Activated T-cell treated with anti-CD3 and anti-CD28 coated beads, Interleukin-2, amount 50 U/mL, for 4 hours (primary cell): ENCODE measurements at regions not wholly inside any gene's neighbourhood (a gene's known extent, or its start where the extent isn't known, plus 50 kb on each side); places are given as distances from the start of the nearest gene placed in this dataset.
"Not testable (repeated sequence)": the region's sequence is repeated elsewhere in the genome, so short reads cannot be mapped to it uniquely, and the experiment has no call there.

Experiments used
- ATAC-seq, 2 donors: fragments of 200-7000 bp; cut with Tn5 transposase; one replicate each; pipeline ENCODE4 v1.10.0; 2021
- DNase-seq: peaks from one replicate; pipeline ENCODE4 v3.0.0-alpha.2; 2020
- H3K27me3 Mint-ChIP-seq: one replicate; pipeline ENCODE4 v1.8.0; 2021; ENCODE audit warnings: low read depth, mixed read lengths
- H3K36me3 Mint-ChIP-seq: one replicate; pipeline ENCODE4 v1.8.0; 2022; ENCODE audit warnings: mixed read lengths; ENCODE audit not compliant: insufficient read depth
- H3K4me1 Mint-ChIP-seq: one replicate; pipeline ENCODE4 v1.8.0; 2021; ENCODE audit warnings: low read depth, mixed read lengths
- H3K4me3 Mint-ChIP-seq: one replicate; pipeline ENCODE4 v1.8.0; 2021; ENCODE audit warnings: mild to moderate bottlenecking, moderate library complexity, mixed read lengths
- H3K9me3 Mint-ChIP-seq: one replicate; pipeline ENCODE4 v1.8.0; 2021; ENCODE audit warnings: mixed read lengths

DNA sequence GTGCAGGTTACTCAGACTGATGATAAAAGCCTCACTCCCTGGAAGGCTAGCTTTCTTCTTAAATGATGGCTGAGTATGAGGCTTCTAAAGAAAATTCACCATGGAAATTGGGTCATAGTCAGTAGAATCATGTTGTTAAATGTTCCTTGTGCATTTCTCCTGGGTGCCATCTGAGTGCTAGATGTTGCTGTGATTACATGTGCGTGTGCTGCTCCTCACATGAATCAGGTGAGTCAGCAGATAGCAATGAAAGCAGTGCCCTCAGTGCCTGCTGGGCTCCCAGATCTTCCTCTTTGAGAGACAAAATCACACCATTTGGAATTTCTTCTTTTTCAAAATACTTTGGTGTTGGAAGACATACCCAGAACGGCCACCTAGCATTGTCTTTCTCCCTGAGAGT, 331.7 kb downstream of the XPNPEP1 start:
- Mint-ChIP-seq H3K4me1 (no peaks in the 10 kb centered on the region), H3K27me3 (peaks cover 2% of the 10 kb centered on the region), H3K4me3 (no peak overlapping the region), H3K9me3 (peaks cover 5% of the 10 kb centered on the region), H3K36me3 (no peaks in the 10 kb centered on the region)
- no peak for ATAC-seq
- DNase-seq: no peak

DNA sequence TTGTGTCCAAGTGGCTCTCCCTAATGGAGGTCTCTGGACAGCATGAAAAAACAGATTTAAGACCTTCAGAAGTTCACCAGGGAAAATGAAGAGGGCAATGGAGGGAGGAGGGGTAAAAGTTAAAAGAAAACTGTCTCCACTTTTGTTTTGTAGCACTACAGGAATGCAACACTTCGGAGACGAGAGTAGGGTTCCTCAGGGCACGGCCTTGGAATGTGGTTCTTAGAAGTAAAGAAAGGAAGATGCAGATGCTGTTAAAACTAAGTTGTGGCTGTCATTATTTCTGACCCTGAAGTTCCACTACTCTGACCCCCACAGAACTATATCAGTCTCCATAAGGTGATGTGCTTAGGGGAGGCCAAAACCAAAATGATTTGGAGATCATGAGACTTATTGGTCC, 335.1 kb downstream of the XPNPEP1 start:
- Mint-ChIP-seq H3K36me3 (no peaks in the 10 kb centered on the region), H3K4me3 (no peak overlapping the region), H3K4me1 (no peaks in the 10 kb centered on the region), H3K9me3 (peaks cover 5% of the 10 kb centered on the region), H3K27me3 (peaks cover 2% of the 10 kb centered on the region)
- ATAC-seq (no peak), DNase-seq (no peak)

DNA sequence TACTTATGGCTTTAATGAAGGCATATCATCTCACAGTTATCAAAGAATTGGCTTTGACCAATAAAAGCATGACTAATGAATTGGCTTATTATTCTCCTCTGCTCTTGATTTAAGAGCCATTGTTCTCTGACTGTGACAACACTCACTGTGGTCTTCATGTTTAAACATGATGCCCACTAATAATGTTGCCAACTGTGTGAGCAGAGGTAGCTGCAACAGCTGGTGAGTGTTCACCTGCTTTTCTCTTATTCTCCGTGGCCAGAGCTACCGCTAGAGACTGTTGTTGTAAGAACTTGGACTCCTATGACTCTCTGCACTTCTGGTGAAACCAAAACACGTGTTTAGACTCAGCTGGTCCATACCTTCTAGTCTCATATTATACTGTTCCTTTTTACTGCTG, 335.9 kb downstream of the XPNPEP1 start:
- Mint-ChIP-seq H3K9me3 (peaks cover 5% of the 10 kb centered on the region), H3K4me3 (no peak overlapping the region)

DNA sequence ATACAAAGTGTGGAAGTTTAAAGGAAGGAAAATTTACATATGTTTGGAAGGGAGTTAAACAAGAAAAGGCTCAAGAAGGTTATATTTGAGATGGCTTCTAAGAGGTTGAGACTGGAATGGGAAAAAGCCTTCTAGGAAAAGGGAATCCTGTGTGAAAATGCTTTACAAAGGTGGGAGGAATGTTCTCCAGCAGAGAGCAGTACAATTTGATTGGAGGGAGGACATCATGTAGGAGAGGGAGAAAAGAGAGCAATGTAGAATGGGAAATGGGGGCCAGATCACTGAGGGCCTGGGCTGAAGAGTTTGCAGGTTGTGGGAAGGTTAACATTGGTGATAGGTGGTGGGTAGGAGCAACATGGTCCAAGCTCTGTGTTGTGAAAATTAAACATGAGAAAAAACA, 366.9 kb downstream of the XPNPEP1 start:
- no peaks in the 10 kb centered on the region for H3K4me1 Mint-ChIP-seq
- no peaks in the 10 kb centered on the region for H3K36me3 Mint-ChIP-seq
- H3K4me3 Mint-ChIP-seq: no peak overlapping the region
- no peaks in the 10 kb centered on the region for H3K27me3 Mint-ChIP-seq
- DNase-seq (no peak), ATAC-seq (no peak)
- peaks cover 6% of the 10 kb centered on the region for H3K9me3 Mint-ChIP-seq

More for the DNA sequence above, 335.9 kb downstream of the XPNPEP1 start:
- no peak for ATAC-seq
- Mint-ChIP-seq H3K27me3 (no peaks in the 10 kb centered on the region), H3K36me3 (no peaks in the 10 kb centered on the region), H3K4me1 (no peaks in the 10 kb centered on the region)
- DNase-seq: no peak

DNA sequence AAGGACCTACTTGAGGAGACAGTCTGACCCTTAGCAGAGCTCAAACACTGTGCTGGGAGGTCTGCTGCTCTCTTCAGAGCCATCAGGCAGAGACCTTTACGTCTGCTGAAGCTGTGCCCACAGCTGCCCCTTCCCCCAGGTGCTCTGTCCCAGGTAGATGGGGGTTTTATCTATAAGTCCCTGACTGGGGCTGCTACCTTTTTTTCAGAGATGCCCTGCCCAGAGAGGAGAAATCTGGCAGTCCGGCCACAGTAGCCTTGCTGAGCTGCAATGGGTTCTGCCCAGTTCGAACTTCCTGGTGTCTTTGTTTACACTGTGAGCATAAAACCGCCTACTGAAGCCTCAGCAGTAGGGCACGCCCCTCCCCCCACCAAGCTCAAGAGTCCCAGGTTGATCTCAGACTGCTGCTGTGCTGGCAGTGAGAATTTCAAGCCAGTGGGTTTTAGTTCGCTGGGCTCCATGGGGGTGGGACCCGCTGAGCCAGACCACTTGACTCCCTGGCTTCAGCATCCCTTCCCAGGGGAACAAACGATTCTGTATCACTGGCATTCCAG, 381.2 kb downstream of the XPNPEP1 start:
- DNase-seq, H3K9me3 Mint-ChIP-seq, H3K27me3 Mint-ChIP-seq, H3K36me3 Mint-ChIP-seq, H3K4me1 Mint-ChIP-seq, H3K4me3 Mint-ChIP-seq, ATAC-seq: not testable (repeated sequence)

DNA sequence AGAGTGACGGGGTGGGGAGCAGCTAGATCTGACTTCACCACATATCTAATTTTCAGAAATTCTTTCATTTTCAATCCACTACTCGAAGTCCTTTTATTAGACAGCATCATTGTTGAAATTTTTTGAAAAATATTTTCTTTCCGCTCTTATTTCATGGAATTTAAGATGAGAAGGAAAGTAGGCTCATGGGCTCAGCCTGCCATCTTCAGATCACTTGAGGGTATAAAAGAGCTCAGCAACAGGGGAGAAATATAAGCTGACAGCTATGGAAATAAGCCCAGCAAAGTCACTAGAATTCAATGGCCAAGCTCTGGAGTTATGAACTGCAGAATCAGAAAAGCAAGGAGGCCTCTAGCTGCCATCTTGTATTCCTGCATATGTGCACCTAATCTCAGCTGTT, 389.1 kb downstream of the XPNPEP1 start:
- Mint-ChIP-seq H3K36me3 (no peaks in the 10 kb centered on the region), H3K27me3 (no peaks in the 10 kb centered on the region), H3K4me1 (no peaks in the 10 kb centered on the region), H3K9me3 (peaks cover 12% of the 10 kb centered on the region), H3K4me3 (no peak overlapping the region)
- ATAC-seq (no peak), DNase-seq (no peak)

DNA sequence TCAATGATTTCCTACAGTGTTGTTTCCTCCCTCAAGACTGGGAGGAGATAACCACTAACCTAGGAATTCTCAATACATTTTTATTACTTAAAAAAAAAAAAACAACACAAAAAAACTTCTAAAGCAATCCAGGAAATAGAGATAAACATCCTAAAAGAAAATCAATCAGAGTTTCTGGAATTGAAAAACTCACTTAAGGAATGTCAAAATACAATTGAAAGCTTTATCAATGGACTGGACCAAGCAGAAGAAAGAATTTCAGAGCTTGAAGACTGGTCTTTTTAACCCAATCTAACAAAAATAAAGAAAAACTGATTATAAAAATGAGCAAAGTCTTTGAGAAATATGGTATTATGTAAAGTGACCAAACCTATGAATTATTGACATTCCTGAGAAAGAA, 394.1 kb downstream of the XPNPEP1 start:
- H3K4me1 Mint-ChIP-seq: no peaks in the 10 kb centered on the region

DNA sequence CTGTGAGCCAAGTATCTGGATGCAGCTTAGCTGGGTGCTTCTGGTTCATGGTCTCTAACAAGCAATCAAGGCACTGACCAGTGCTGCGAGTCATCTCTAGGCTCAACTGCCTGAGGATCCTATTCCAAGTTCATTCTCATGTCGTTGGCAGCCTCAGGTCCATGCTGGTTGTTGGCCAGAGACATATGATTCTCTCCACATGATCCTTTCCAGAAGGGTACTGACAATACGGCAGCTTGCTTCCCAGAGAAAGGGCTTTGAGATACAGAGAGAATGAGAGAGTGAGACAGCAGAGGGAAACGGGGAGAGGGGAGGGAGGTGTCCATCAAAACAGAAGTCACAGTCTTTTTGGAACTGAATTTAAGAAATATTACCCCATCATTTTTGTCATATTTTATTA, 405.6 kb downstream of the XPNPEP1 start:
- Mint-ChIP-seq H3K36me3 (no peaks in the 10 kb centered on the region), H3K27me3 (no peaks in the 10 kb centered on the region), H3K4me1 (no peaks in the 10 kb centered on the region), H3K4me3 (no peak overlapping the region), H3K9me3 (peaks cover 4% of the 10 kb centered on the region)
- DNase-seq (no peak), ATAC-seq (no peak)

More for the DNA sequence above, 394.1 kb downstream of the XPNPEP1 start:
- Mint-ChIP-seq H3K9me3 (peaks cover 17% of the 10 kb centered on the region), H3K27me3 (no peaks in the 10 kb centered on the region), H3K4me3 (no peak overlapping the region), H3K36me3 (no peaks in the 10 kb centered on the region)
- ATAC-seq: no peak
- DNase-seq: no peak

DNA sequence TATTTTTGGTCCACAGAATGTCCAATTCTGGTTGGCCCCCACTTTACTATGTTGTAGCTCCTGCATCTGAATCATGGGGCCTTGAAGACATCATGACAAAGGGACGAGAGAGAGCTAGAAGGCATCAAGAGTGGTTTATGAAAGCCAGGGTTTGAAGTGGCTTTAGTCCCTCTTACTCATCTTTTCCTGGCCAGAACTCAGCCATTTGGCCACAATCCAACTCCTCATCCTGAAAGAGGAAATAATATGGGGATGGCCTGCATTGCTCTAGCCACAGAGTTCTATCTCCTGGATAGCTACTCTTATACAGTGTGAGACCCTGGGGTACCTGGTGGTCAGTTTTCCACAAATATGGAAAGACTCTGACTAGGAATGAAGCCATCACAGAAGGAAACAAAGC, 418.9 kb downstream of the XPNPEP1 start:
- Mint-ChIP-seq H3K4me1 (no peaks in the 10 kb centered on the region), H3K36me3 (no peaks in the 10 kb centered on the region), H3K4me3 (no peak overlapping the region), H3K9me3 (peaks cover 3% of the 10 kb centered on the region), H3K27me3 (no peaks in the 10 kb centered on the region)
- DNase-seq (no peak), ATAC-seq (no peak)

DNA sequence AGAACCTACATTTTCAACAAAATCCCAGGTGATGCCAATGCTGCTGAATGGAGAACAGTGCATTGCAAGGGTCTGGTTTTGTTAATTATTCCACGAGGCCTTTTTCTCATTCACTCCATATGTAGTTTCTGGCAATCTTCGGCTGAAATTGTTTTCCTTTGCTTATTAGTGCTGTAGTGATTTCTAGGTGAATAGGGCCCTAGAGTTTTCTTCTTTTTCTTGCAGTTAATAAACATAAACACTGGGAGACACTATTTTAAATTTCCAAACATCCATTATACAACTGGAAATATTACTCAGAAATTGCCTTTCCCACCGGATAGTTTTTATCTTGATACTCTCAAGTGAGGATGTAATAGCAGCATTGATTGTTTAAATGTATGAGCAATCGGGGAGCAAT, 435.6 kb downstream of the XPNPEP1 start:
- ATAC-seq (no peak), DNase-seq (no peak)
- no peaks in the 10 kb centered on the region for H3K36me3 Mint-ChIP-seq
- H3K9me3 Mint-ChIP-seq: peaks cover 3% of the 10 kb centered on the region
- no peaks in the 10 kb centered on the region for H3K27me3 Mint-ChIP-seq
- no peak overlapping the region for H3K4me3 Mint-ChIP-seq
- no peaks in the 10 kb centered on the region for H3K4me1 Mint-ChIP-seq

DNA sequence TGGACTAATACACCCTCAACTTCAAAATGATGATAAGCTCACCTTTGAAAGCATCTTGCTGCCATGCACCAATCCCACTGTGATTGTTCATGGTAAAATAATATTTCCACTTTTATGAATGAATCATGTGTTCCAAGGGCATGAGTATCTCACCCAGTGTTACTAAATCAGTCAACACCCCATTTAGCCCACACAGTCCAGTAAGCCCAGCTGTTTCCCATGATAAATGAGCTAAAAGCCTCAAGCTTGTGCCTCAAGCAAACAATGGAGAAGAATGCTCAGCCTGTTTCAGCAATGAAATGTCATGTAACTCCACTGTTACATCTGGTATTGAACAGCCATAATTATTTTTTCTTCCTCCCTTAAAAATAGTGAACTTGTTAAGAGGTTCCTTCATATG, 442.5 kb downstream of the XPNPEP1 start:
- Mint-ChIP-seq H3K9me3 (peaks cover 3% of the 10 kb centered on the region), H3K27me3 (no peaks in the 10 kb centered on the region), H3K36me3 (no peaks in the 10 kb centered on the region), H3K4me3 (no peak overlapping the region), H3K4me1 (no peaks in the 10 kb centered on the region)
- ATAC-seq (no peak), DNase-seq (no peak)

DNA sequence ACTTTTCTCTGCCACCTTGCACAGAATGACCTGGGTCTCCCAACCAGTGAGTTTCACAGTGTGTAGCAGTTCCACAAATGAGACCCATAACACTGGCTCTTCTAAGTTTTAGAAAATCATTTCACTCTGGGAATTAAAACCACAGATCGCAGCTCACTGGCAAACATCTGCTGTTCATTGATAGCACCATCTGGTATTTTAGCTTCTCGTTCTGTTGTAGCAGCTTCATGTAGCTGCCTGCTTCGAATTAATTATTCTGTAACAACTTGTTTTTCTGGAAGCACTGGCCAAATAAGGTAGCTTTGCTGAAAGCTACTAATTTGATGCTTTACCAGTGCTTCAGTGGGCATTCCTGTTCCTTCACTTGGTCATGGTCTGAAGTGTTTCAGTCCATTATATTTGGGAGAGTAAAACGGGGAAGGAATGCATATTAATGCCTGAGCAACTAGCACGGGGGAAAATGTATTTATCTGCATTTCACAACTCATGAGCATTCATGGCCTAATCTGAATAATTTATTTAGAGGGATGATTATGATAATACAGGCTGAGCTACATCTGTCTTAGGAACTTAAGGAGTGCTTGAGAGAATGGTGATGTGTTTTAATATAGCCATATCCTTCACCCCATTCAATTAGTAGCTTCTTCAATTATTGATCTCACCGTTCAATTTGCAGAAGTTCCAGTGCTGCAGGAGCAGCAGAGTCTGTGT, 447.4 kb downstream of the XPNPEP1 start:
- no peaks in the 10 kb centered on the region for H3K36me3 Mint-ChIP-seq
- ATAC-seq: no peak
- H3K9me3 Mint-ChIP-seq: no peaks in the 10 kb centered on the region
- no peak overlapping the region for H3K4me3 Mint-ChIP-seq
- H3K27me3 Mint-ChIP-seq: no peaks in the 10 kb centered on the region
- no peaks in the 10 kb centered on the region for H3K4me1 Mint-ChIP-seq
- DNase-seq: no peak

DNA sequence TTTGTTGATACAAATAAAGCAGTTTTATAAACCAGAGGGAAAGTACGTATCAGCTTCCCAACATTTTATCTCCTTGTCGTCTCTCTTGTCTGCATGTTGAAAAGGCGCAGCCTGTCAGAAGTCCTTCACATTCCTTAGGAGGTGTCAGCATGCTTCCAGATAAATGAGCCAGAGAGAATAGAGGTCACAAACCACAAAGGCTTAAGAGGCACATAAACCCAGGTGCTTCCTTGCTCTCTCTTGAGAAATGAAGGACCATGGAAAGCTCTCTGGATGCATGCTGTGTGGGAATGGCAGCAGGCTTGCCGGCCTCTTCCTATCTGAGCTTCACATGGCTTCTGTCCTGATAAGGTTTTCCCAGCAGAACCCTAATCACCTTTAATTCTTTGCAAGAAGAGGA, 448.5 kb downstream of the XPNPEP1 start:
- H3K27me3 Mint-ChIP-seq: no peaks in the 10 kb centered on the region
- H3K4me1 Mint-ChIP-seq: no peaks in the 10 kb centered on the region
- H3K36me3 Mint-ChIP-seq: no peaks in the 10 kb centered on the region
- ATAC-seq: no peak
- no peak overlapping the region for H3K4me3 Mint-ChIP-seq
- DNase-seq: no peak
- no peaks in the 10 kb centered on the region for H3K9me3 Mint-ChIP-seq

DNA sequence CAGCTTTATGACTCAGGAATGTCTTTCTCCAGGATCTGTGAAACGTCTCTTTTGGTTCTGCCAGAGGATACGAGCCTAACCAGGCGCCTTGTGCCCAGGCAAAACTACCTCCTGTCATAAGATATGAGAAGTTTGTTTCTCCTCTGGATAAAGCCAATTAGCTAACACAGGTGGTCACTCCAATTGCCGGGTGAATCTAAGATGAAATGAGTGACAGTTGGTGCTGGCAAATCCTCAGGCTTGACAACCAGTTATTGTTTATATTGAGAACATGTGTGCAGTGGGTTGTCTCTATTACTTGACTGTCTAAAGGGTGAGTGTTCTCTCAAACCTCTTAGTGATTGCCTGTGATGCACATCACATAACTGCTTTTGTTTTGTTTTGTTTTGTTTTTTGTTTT, 449.1 kb downstream of the XPNPEP1 start:
- Mint-ChIP-seq H3K27me3 (no peaks in the 10 kb centered on the region), H3K9me3 (no peaks in the 10 kb centered on the region), H3K4me1 (no peaks in the 10 kb centered on the region), H3K4me3 (no peak overlapping the region), H3K36me3 (no peaks in the 10 kb centered on the region)
- no peak for DNase-seq
- no peak for ATAC-seq

DNA sequence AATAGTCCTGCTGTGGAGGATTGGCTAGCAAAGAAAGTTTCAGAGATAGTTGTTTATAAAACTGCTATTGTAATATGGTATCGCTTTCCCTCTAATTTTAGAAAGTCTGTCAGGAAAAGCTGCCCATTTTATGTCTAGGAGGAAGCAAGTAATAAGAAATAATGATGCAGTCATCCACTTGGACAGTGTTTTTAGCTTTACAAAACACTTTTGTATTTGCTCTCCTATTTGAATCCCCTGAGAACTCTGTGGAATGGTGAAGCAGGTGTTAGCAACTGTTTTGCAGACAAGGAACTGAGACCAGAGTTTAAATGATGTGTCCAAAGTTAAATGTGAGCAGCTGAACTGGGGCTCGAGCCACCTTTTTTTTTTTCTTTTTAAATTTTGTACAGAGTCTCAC, 455.8 kb downstream of the XPNPEP1 start:
- Mint-ChIP-seq H3K9me3 (no peaks in the 10 kb centered on the region), H3K4me3 (no peak overlapping the region), H3K27me3 (no peaks in the 10 kb centered on the region), H3K36me3 (no peaks in the 10 kb centered on the region), H3K4me1 (no peaks in the 10 kb centered on the region)
- no peak for DNase-seq
- no peak for ATAC-seq
